ENCODE measurements at regions not wholly inside any gene's neighbourhood (a gene's known extent, or its start where the extent isn't known, plus 50 kb on each side); places are given as distances from the start of the nearest gene placed in this dataset.
A peak's percentile ranks its signal among the peaks of the same experiment; 100 is the strongest.

GRCh38 chr1:110752941-110753725 lies 78.4 kb upstream of the KCNA3 start:
- ChIA-PET CTCF (interaction anchor here (1.0 kb wide), 2 partner anchors 13 to 124 kb away, joined by 4 read pairs; no protein-coding TSS in a partner anchor), POLR2A (no interaction called here)
- no peak overlapping the region for H3K27ac ChIP-seq (ENCODE audit: insufficient read depth in 1 of 2, low read depth in 1 of 2, low read length in 2 of 2, poor library complexity in 1 of 2, severe bottlenecking in 2 of 2)
- no peaks in the 10 kb centered on the region for H3K4me1 ChIP-seq (ENCODE audit: control extremely low read depth in 1 of 4, control insufficient read depth in 4 of 4, insufficient read depth in 4 of 4, low read length in 3 of 4)
- no peak overlapping the region for H3K4me3 ChIP-seq (ENCODE audit: control insufficient read depth in 1 of 7, extremely low read depth in 1 of 7, insufficient read depth in 4 of 7, low read depth in 2 of 7, low read length in 6 of 7)
- H3K36me3 ChIP-seq (ENCODE audit: control insufficient read depth in 4 of 4, insufficient read depth in 4 of 4, low read length in 3 of 4), result no peaks in the 10 kb centered on the region
- 94% methylated on average over 22 of the region's 23 CpGs for WGBS (ENCODE audit: insufficient coverage)
- no peak for DNase-seq
- peaks cover 6 to 64% (median 19%) of the 10 kb centered on the region in 5 experiments for H3K27me3 ChIP-seq (replicated peaks in 2 of 5; ENCODE audit: control insufficient read depth in 4 of 5, insufficient read depth in 5 of 5, low read length in 4 of 5)
- no peaks in the 10 kb centered on the region for H3K9me3 ChIP-seq (ENCODE audit: control extremely low read depth in 1 of 5, control insufficient read depth in 4 of 5, insufficient read depth in 2 of 5, low read depth in 1 of 5, low read length in 4 of 5)

- Histone ChIP-seq H3K4me3 (ENCODE audit: control insufficient read depth in 1 of 7, extremely low read depth in 1 of 7, insufficient read depth in 4 of 7, low read depth in 2 of 7, low read length in 6 of 7) (no peak overlapping the region), H3K9me3 (ENCODE audit: control extremely low read depth in 1 of 5, control insufficient read depth in 4 of 5, insufficient read depth in 2 of 5, low read depth in 1 of 5, low read length in 4 of 5) (no peaks in the 10 kb centered on the region), H3K4me1 (ENCODE audit: control extremely low read depth in 1 of 4, control insufficient read depth in 4 of 4, insufficient read depth in 4 of 4, low read length in 3 of 4) (no peaks in the 10 kb centered on the region), H3K27ac (ENCODE audit: insufficient read depth in 1 of 2, low read depth in 1 of 2, low read length in 2 of 2, poor library complexity in 1 of 2, severe bottlenecking in 2 of 2) (no peak overlapping the region), H3K27me3 (replicated peaks in 2 of 5; ENCODE audit: control insufficient read depth in 4 of 5, insufficient read depth in 5 of 5, low read length in 4 of 5) (peaks cover 2 to 49% (median 15%) of the 10 kb centered on the region in 5 experiments), H3K36me3 (ENCODE audit: control insufficient read depth in 4 of 4, insufficient read depth in 4 of 4, low read length in 3 of 4) (no peaks in the 10 kb centered on the region)
- ChIA-PET CTCF (interaction anchor here (1.3 to 2.4 kb wide), 3 partner anchors 15 to 33 kb away, joined by 3 to 8 read pairs (median 5); no protein-coding TSS in a partner anchor), POLR2A (interaction anchor here (0.6 kb wide), 1 partner anchor 13 kb away, joined by 3 read pairs; no protein-coding TSS in a partner anchor)
- no peak for DNase-seq
- 28% methylated on average over 3 of the region's 3 CpGs for WGBS (ENCODE audit: insufficient coverage)
Measured at GRCh38 chr1:110750562-110750961, 75.8 kb upstream of the KCNA3 start.

- no peak for DNase-seq
- no peak overlapping the region for H3K27ac ChIP-seq (ENCODE audit: insufficient read depth in 1 of 2, low read depth in 1 of 2, low read length in 2 of 2, poor library complexity in 1 of 2, severe bottlenecking in 2 of 2)
- WGBS (ENCODE audit: insufficient coverage), result 74% methylated on average over 3 of the region's 4 CpGs
- H3K4me3 ChIP-seq (ENCODE audit: control insufficient read depth in 1 of 7, extremely low read depth in 1 of 7, insufficient read depth in 4 of 7, low read depth in 2 of 7, low read length in 6 of 7), result no peak overlapping the region
- H3K9me3 ChIP-seq (ENCODE audit: control extremely low read depth in 1 of 5, control insufficient read depth in 4 of 5, insufficient read depth in 2 of 5, low read depth in 1 of 5, low read length in 4 of 5), result no peaks in the 10 kb centered on the region
- no peaks in the 10 kb centered on the region for H3K4me1 ChIP-seq (ENCODE audit: control extremely low read depth in 1 of 4, control insufficient read depth in 4 of 4, insufficient read depth in 4 of 4, low read length in 3 of 4)
- no peaks in the 10 kb centered on the region for H3K36me3 ChIP-seq (ENCODE audit: control insufficient read depth in 4 of 4, insufficient read depth in 4 of 4, low read length in 3 of 4)
- H3K27me3 ChIP-seq (replicated peaks in 2 of 5; ENCODE audit: control insufficient read depth in 4 of 5, insufficient read depth in 5 of 5, low read length in 4 of 5), result peaks cover 2 to 49% (median 15%) of the 10 kb centered on the region in 5 experiments
- ChIA-PET POLR2A (no interaction called here), CTCF (interaction anchor here (1.3 to 2.4 kb wide), 3 partner anchors 16 to 33 kb away, joined by 3 to 8 read pairs (median 5); no protein-coding TSS in a partner anchor)
Measured at GRCh38 chr1:110749960-110750359, 75.2 kb upstream of the KCNA3 start.

- no peaks in the 10 kb centered on the region for H3K4me1 ChIP-seq (ENCODE audit: control extremely low read depth in 1 of 4, control insufficient read depth in 4 of 4, insufficient read depth in 4 of 4, low read length in 3 of 4)
- ChIA-PET POLR2A (no interaction called here), CTCF (interaction anchor here (0.9 to 1.2 kb wide), 3 partner anchors 13 to 117 kb away, joined by 3 to 4 read pairs (median 3); no protein-coding TSS in a partner anchor)
- H3K36me3 ChIP-seq (ENCODE audit: control insufficient read depth in 4 of 4, insufficient read depth in 4 of 4, low read length in 3 of 4), result no peaks in the 10 kb centered on the region
- 2% methylated on average over 7 of the region's 10 CpGs for WGBS (ENCODE audit: insufficient coverage)
- DNase-seq, result peak; percentile 60 to 86 (median 82)
- H3K4me3 ChIP-seq (ENCODE audit: control insufficient read depth in 1 of 7, extremely low read depth in 1 of 7, insufficient read depth in 4 of 7, low read depth in 2 of 7, low read length in 6 of 7), result no peak overlapping the region
- no peak overlapping the region for H3K27ac ChIP-seq (ENCODE audit: insufficient read depth in 1 of 2, low read depth in 1 of 2, low read length in 2 of 2, poor library complexity in 1 of 2, severe bottlenecking in 2 of 2)
- peaks cover 0 to 39% (median 15%) of the 10 kb centered on the region in 5 experiments for H3K27me3 ChIP-seq (replicated peaks in 2 of 5; ENCODE audit: control insufficient read depth in 4 of 5, insufficient read depth in 5 of 5, low read length in 4 of 5)
- no peaks in the 10 kb centered on the region for H3K9me3 ChIP-seq (ENCODE audit: control extremely low read depth in 1 of 5, control insufficient read depth in 4 of 5, insufficient read depth in 2 of 5, low read depth in 1 of 5, low read length in 4 of 5)
Measured at GRCh38 chr1:110746644-110747259, 72.0 kb upstream of the KCNA3 start.

- CTCF ChIA-PET, result no interaction called here
Measured at GRCh38 chr1:110743397-110743796, 68.7 kb upstream of the KCNA3 start.

GRCh38 chr1:110736900-110737605 lies 62.3 kb upstream of the KCNA3 start:
- WGBS (ENCODE audit: insufficient coverage), result 90% methylated on average over 3 of the region's 5 CpGs
- no peaks in the 10 kb centered on the region for H3K9me3 ChIP-seq (ENCODE audit: control extremely low read depth in 1 of 5, control insufficient read depth in 4 of 5, insufficient read depth in 2 of 5, low read depth in 1 of 5, low read length in 4 of 5)
- H3K4me3 ChIP-seq (ENCODE audit: control insufficient read depth in 1 of 7, extremely low read depth in 1 of 7, insufficient read depth in 4 of 7, low read depth in 2 of 7, low read length in 6 of 7), result no peak overlapping the region
- H3K4me1 ChIP-seq (ENCODE audit: control extremely low read depth in 1 of 4, control insufficient read depth in 4 of 4, insufficient read depth in 4 of 4, low read length in 3 of 4), result no peaks in the 10 kb centered on the region
- CTCF ChIA-PET, result no interaction called here
- POLR2A ChIA-PET, result no interaction called here
- H3K27ac ChIP-seq (ENCODE audit: insufficient read depth in 1 of 2, low read depth in 1 of 2, low read length in 2 of 2, poor library complexity in 1 of 2, severe bottlenecking in 2 of 2), result no peak overlapping the region
- no peaks in the 10 kb centered on the region for H3K36me3 ChIP-seq (ENCODE audit: control insufficient read depth in 4 of 4, insufficient read depth in 4 of 4, low read length in 3 of 4)
- DNase-seq, result no peak
- H3K27me3 ChIP-seq (replicated peaks in 2 of 5; ENCODE audit: control insufficient read depth in 4 of 5, insufficient read depth in 5 of 5, low read length in 4 of 5), result peaks cover 0 to 44% (median 6%) of the 10 kb centered on the region in 5 experiments

More at GRCh38 chr1:110743397-110743796, 68.7 kb upstream of the KCNA3 start:
- Histone ChIP-seq H3K4me3 (ENCODE audit: control insufficient read depth in 1 of 7, extremely low read depth in 1 of 7, insufficient read depth in 4 of 7, low read depth in 2 of 7, low read length in 6 of 7) (no peak overlapping the region), H3K4me1 (ENCODE audit: control extremely low read depth in 1 of 4, control insufficient read depth in 4 of 4, insufficient read depth in 4 of 4, low read length in 3 of 4) (no peaks in the 10 kb centered on the region), H3K36me3 (ENCODE audit: control insufficient read depth in 4 of 4, insufficient read depth in 4 of 4, low read length in 3 of 4) (no peaks in the 10 kb centered on the region), H3K9me3 (ENCODE audit: control extremely low read depth in 1 of 5, control insufficient read depth in 4 of 5, insufficient read depth in 2 of 5, low read depth in 1 of 5, low read length in 4 of 5) (no peaks in the 10 kb centered on the region), H3K27me3 (replicated peaks in 2 of 5; ENCODE audit: control insufficient read depth in 4 of 5, insufficient read depth in 5 of 5, low read length in 4 of 5) (peaks cover 0 to 19% (median 0%) of the 10 kb centered on the region in 5 experiments), H3K27ac (ENCODE audit: insufficient read depth in 1 of 2, low read depth in 1 of 2, low read length in 2 of 2, poor library complexity in 1 of 2, severe bottlenecking in 2 of 2) (no peak overlapping the region)
- POLR2A ChIA-PET, result no interaction called here
- no peak for DNase-seq
